SIG-M5 treated with dmso at 0.1 percent for 504 hours (cell line): ENCODE measurements at regions not wholly inside any gene's neighbourhood (a gene's known extent, or its start where the extent isn't known, plus 50 kb on each side); places are given as distances from the start of the nearest gene placed in this dataset.
"Not testable (repeated sequence)": the region's sequence is repeated elsewhere in the genome, so short reads cannot be mapped to it uniquely, and the experiment has no call there.

Experiments used
- DNase-seq: peaks from one replicate; lab custom pipeline; 2025; ENCODE audit not compliant: unreplicated experiment; lab: John Stamatoyannopoulos, UW

DNA sequence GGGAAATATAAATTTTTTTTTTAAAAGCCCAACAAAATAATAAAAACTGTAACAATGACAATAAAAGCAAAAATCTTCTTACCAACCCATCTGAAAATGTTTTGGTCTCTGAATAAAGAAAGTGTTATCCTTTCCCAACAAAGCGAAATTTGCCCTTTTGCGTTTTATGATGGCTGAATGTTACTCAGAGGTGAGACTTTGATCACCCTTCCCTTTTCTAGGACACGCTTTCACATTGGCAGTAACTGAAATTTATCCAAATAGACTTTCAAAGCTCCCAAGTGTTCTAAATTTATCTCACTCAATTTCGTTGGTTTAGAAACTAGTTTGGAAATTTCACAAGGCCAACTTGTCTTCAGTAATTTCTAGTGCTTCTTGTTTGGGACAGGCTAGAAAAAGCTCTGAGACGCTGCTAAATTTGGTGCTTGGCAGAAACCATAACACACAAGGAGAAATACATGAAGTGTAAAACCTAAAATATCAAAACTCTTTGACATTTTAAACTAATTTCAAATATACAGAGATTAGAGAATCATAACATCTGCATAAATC, 354.5 kb upstream of the CITED2 start:
- no peak for DNase-seq

DNA sequence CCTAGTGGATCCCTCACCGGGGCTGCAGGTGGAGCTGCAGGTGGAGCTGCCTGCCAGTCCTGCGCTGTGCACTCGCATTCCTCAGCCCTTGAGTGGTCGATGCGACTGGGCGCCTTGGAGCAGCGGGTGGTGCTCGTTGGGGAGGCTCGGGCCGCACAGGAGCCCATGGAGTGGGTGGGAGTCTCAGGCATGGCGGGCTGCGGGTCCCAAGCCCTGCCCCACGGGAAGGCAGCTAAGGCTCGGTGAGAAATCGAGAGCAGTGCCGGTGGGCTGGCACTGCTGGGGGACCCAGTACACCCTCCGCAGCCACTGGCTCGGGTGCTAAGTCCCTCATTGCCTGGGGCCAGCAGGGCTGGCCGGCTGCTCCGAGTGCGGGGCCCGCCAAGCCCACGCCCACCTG, 351.8 kb upstream of the CITED2 start:
- DNase-seq, result not testable (repeated sequence)

DNA sequence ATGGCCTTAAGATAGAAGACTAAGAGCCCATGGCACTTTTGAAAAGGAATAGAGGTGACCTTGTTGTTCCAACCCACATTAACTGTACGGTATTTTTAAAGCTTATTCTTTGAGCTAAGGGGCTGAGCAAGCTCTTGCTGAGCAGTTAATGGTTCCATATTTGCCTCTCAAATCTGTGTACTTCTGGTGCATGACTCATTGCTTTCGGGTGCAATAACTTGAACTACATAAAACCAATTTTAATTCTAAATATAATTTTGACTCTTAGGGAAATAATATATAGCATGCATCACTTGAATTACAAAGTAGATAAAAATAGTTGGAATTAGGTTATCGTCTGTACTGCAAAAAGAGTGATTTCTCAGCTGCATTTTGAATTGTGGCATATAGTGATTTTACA, 348.1 kb upstream of the CITED2 start:
- no peak for DNase-seq

DNA sequence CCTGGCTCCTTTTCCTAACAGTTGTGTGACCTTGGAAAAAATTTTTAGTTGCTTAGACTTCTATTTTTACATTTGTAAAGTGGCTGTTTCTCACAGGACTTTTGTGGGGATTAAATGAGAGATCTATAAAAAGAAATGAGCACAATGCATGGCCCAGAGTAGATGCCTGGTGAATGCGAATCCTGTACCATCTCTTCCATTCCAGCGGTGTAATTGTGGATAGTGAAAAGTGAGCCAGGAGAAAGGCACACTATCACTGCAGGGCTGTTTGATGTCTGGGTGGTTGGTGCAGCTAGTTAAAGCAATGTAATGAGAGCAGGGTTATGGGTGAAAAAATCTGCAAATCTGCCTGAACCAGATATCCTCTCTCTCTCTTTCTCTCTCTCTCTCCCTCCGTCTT, 347.5 kb upstream of the CITED2 start:
- DNase-seq, result no peak

DNA sequence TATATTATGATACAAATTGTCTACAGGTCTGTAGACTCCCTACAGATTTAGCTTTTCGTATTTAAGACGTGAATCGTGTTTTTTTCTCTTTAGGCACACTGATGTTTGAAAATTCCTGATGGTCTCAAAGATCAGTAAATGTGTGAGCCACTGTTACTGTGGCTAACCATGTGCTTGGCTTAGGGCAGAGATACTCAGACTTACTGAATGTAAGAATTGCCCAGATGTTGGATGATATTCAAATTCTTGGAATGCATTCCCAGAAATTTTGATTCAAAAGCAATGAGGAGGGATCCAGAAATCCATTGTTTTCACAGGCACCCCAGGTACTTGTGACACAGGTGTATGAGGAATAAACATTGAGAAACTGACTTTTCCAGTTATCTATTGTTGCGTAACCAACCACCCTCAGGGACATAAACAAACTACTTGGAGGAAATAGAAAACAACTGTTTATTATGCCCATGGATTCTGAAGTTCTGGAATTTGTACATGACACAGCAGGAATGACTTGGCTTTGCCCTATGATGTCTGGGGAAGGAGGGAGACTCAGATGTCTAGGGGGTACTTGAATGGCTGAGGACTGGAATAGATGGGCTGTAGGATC, 339.6 kb upstream of the CITED2 start:
- DNase-seq, result no peak

DNA sequence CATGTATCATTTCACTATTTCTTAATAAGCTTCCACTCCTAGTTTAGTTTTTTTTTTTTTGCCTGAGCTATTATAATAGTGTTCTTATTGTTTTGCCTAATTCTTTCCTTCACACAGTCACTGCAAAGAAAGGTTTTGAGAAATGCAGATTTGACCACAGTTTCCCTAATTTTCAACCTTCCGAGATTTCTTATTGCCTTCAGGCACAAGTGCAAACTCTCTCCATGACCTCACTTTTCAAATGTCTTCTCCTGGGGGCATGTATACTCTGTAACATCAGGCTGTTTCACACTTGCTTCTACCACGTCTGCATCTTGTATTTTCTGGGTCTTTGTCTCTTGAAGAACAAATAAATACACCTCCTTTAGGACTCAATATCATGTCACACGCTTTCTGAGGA, 339.0 kb upstream of the CITED2 start:
- DNase-seq, result peak; percentile 28

DNA sequence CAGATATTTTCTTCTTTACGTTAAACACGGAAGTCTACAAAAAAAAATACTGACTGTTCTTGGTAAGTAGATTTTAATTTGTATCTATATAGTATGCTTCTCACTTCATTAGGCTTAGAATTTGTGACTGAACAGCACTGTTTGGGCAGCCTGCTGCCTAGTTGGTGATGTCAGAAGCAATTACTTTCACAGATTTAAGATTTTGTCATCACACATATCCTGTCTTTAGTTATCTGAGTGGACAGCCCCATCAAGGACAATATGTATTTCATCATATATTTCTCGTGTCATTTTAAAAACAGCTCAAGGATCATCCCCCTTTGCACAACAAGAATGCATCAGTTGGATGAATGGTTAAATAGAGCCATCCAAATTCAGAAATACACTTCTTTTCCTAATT, 338.4 kb upstream of the CITED2 start:
- no peak for DNase-seq

DNA sequence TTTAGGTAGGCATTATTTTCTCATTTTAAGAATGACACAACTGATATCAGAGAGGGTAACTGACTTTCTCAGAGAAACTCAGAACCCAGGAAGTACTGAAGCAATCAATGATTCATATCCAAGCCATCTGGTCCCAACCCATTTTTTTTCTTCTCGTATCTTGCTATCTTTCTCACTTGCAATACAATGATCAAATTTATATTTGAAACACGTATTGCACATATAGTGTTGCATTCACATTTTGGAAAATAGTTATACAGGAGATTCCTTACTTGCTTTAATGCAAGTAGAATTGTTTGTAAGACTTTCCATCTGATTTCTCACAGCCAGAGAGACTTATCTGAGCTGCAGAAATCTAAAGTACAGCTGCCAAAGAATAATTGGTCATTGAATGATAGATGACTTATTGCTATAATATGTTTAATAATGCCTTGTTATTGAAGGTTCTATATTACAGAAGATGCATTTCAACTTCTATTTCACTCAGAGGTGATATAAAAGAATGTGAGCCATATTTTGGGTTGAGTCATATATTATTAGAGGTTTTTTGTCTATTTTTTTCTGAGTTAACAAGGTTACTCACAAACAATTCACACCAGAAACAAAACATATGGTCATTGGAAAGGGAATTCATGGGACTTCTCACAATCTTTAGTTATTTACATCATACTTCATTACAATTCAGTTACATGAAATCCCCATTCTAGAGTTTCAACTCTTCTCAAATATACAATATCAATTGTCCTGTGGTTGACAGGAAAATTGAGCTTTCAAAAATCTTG, 337.5 kb upstream of the CITED2 start:
- DNase-seq, result peak; percentile 15

DNA sequence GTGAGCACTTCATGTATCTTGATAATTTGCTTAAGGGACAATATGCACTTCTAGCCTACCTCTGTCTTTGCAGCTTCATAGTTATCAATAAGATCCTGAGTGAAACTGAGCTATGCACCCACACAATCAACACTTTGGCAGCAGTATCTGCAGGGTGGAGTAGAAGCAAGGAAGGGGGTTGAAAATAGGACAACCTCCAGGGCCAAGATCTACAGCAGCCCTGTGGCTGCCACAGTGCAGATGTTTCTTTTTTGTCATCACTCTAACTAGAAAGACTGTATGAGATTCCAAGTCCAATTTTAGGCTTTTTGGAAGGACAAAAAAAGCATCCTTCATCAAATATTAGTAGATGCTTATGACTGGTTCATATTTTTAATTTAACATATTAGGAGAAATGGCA, 336.1 kb upstream of the CITED2 start:
- DNase-seq, result no peak

DNA sequence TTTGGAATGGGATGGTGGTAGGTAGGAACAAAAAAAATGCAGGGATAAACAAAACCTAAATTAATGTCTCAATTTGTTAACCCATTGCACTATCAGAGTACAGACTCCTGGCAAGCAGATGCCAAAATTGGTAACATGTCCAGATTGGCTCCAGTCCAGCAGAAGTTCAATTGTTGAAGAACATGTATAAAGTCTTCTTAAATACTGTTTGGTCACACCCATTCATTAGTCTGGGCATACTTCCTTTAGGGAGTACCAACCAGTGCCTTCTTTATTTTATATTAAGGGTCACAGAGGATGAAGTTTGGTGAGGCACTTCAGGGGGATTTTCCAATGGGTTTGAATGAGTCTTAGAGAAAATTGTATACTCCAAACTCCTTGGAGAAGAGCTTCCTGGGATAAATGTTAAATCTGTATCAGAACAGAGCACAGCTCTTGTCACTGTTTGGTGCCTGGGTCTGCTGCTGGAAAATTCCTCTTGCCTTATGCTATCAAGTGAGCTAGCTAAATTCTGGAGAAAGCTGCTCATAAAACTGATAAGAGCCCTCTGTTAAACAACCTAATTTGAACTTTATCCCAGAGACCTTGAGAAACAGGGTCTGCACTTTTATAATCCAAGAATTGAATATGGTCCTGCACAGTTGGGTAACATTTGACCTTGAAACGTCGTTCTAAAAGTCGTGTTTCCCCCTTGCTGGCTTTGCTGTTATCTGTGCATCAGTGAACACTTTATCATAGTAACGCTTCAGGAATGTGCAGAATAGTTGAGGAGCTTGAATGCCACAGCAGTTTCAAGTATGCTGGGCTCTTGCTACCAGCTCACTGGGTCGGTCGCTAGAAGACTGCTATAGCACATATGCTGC, 334.1 kb upstream of the CITED2 start:
- no peak for DNase-seq

DNA sequence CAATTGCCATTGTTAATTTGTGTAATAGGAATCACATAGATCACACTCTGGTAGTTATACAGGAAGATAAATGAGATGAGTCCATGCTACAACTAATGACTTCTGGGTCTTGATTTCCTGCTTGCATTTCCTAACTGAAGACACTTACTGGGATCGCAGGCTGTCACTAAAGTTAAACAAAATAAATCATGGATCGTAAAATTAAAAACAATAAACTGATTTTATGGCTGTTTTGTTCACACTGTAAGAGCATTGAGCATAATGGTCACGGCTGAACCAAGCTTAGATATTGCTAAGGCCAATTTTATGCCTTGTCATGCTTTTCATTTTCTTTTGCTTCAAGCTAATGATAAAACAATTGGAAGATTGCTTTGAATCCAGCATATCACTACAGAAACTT, 332.5 kb upstream of the CITED2 start:
- no peak for DNase-seq

DNA sequence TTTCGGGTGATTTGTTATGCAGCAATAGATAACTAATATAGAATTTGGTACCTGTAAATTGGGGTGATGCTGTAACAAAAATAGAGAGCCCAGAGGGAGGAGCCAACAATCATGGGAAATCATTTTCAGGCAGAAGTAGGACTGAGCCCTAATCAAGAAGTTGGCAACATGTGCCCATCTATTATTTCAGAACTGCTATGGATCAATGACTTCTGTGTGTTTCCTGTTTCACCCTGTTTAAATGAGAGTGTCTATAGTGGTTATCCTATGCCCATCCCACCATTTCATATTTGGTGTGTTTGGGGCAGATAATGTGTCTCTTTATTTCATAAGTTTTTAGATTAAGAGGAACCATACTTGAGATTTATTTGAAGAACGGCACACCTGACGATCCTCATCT, 330.8 kb upstream of the CITED2 start:
- no peak for DNase-seq

DNA sequence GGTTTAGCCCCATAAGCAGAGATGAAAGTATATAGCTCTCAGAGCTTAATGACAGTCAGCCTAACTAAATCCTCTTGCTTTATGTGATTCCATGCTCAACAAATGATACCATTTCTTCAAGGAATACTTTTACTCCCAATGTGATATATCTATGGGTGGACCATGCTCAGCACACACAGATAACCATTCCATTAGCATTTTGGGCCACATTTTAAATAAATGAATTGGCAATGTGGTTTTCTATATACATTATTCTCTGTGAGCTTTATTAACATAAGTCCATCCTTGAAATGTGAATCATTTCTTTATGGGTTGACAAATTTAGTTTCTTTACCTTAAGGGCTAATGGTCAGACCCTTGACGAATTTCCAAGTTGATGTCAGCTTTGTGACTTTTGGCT, 329.3 kb upstream of the CITED2 start:
- no peak for DNase-seq

DNA sequence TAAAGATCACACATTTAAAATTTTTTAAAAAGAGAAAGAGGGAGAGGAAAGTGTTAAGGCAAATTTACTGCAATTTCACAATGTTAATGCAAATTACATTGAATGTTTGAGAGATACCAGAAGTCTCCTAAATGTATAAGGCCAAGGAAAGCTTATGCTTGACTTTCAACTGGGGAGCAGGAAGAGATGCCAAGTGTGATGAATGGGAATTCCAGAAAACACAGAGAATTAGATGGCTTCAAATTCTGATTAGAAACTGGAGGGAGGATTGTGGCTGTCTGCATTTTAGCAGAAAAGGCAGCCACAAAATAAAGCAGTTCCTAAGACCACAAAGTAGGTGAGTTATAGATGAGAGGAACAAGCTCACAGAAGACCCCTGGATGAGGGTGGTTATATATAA, 328.3 kb upstream of the CITED2 start:
- DNase-seq, result no peak

DNA sequence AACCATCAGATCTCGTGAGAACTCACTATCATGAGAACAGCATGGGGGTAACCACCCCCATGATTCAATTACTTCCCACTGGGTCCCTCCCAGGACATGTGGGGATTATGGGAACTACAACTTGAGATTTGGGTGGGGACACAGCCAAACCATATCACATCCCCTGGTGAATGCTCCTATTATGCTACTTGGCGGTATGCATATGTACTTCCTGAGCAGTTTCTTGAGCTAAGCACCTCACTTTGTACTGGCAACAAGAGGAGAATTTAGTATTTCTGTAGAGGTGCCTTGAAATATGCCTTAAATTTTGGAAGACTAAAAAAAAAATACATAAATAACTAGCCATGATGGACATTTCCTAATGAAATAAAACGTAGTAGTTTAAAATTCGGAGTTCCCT, 327.2 kb upstream of the CITED2 start:
- DNase-seq, result no peak

DNA sequence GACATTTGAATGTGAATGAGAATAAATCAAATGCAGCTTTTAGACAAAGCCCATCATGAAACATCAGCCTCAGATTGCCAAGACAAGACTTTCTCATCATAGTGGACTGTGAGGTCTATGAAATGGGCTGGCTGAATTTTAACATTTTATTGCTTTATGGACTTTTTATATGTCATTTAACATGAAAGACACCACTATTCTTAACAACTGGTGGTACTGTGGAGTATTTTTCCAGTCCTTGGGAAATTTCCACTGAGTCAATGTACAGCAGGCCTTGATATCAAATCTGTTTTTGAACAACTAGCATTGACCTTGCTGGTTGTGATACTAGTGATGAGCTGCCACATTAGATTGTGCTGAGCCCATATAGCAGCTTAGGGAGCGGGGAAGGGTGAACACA, 326.6 kb upstream of the CITED2 start:
- no peak for DNase-seq

DNA sequence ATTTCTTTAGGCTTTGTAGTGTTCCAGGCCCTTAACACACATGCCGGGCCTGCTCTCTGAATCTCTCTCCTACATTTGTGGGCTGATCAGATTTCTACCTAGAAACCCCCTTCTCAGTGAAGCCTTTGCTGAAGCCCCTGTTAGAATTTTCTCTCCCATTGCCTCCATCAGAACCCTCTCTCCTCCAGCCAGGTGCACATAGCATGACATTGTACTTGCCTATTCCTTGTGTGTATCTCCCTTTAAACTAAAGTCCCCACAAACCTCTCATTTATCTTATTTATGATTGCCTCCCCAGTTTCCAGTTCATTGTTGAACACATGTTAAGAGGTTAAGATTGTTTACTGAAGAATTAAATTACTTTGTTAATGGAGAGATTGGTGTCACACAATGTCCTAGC, 325.5 kb upstream of the CITED2 start:
- no peak for DNase-seq

DNA sequence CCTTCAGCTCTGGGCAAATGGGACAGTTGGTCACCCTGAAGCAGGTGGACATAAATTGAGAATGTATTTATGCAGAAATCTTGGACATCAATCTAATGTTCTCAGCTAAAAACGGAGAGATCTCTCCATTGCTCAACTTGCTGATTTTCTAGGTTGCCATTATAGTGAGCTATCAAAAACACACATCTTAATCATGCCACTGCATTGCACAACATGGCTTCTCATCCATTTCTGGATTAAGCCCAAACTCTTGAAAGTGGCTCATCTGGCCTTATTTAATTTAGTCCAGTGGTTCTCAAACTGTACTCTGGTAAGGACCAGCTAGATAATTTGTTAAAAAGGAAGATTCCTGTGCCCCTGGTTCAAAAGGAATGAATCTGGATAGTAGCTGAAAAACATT, 324.9 kb upstream of the CITED2 start:
- no peak for DNase-seq

DNA sequence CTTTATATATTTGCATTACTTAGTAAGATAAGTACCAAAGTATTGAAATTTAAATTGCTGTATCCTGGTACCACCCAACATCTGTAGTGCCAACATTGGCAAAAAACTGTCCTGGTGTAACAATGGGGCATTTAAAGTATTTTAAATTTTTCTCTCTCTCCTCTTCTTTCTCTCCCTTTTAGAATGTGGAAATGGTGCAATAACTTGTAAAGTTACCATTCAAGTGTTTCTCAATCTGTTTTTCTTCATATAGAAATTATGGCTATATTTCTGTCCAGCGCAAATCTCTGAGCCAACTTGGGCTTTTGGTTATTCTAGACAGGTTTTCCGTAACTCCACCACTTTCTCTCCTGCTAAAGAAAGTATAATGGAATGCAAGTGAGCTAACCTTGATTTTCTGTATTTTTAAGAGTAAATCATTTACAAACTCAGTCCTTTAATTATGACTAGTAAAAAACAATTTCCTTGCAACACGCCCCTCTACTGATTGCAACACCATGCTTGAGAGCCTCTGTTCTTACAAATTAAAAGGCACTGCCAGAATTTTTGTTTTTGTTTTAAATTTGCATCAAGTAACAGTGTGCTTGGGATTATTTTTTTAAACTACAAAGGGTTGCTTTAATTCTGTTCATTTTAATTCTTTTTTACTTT, 324.2 kb upstream of the CITED2 start:
- DNase-seq, result peak; percentile 81

DNA sequence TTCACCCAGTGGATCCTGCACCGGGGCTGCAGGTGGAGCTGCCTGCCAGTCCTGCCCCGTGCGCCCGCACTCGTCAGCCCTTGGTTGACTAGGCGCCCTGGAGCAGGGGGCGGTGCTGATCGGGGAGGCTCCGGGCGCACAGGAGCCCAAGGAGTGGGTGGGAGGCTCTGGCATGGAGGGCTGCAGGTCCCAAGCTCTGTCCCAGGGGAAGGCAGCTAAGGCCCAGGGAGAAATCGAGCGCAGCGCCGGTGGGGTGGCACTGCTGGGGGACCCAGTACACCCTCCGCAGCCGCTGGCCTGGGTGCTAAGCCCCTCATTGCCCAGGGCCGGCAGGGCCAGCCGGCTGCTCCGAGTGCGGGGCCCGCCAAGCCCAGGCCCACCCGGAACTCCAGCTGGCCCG, 323.4 kb upstream of the CITED2 start:
- not testable (repeated sequence) for DNase-seq

DNA sequence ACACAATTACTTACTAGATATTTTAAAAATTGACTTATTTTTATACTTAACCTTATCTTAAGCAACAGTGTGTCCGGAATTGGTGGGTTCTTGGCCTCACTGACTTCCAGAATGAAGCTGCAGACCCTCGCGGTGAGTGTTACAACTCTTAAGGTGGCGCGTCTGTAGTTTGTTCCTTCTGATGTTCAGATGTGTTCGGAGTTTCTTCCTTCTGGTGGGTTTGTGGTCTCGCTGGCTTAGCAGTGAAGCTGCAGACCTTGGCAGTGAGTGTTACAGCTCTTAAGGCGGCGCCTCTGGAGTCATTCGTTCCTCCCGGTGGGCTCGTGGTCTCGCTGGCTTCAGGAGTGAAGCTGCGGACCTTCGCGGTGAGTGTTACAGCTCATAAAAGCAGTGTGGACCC, 322.5 kb upstream of the CITED2 start:
- DNase-seq, result peak; percentile 24
